Mesendoderm (in vitro differentiated cells): ENCODE measurements at regions not wholly inside any gene's neighbourhood (a gene's known extent, or its start where the extent isn't known, plus 50 kb on each side); places are given as distances from the start of the nearest gene placed in this dataset.

Experiments used
- DNase-seq: peaks from one replicate; pipeline ENCODE4 v3.0.0; 2013
- H2AK5ac ChIP-seq: 2 replicates; pipeline ENCODE4 v1.6.1; 2013; ENCODE audit warnings: low read length, inconsistent platforms
- H2BK120ac ChIP-seq: 2 replicates; pipeline ENCODE4 v1.6.1; 2013; ENCODE audit warnings: low read depth, mild to moderate bottlenecking, low read length, moderate library complexity, mixed read lengths
- H2BK15ac ChIP-seq: replicated peaks from 2 replicates; pipeline ENCODE4 v1.6.1; 2013; ENCODE audit warnings: low read depth, mild to moderate bottlenecking, moderate library complexity
- H2BK5ac ChIP-seq: 2 replicates; pipeline ENCODE4 v1.6.1; 2013; ENCODE audit warnings: low read length, inconsistent platforms
- H3K18ac ChIP-seq: 2 replicates; pipeline ENCODE4 v1.6.1; 2013; ENCODE audit warnings: mild to moderate bottlenecking, low read length, mixed read lengths
- H3K23ac ChIP-seq: one replicate; pipeline ENCODE4 v1.6.1; 2013; ENCODE audit warnings: low read length
- H3K27ac ChIP-seq: 2 replicates; pipeline ENCODE4 v1.5.1; 2013; ENCODE audit warnings: low read depth, mild to moderate bottlenecking, inconsistent platforms, low read length, moderate library complexity
- H3K27me3 ChIP-seq: 2 replicates; pipeline ENCODE4 v1.6.1; 2013; ENCODE audit warnings: low read length, control low read depth, mild to moderate bottlenecking, inconsistent platforms; ENCODE audit not compliant: insufficient read depth, poor library complexity
- H3K36me3 ChIP-seq: 2 replicates; pipeline ENCODE4 v1.6.1; 2013; ENCODE audit warnings: low read length, inconsistent platforms; ENCODE audit not compliant: control insufficient read depth, insufficient read depth
- H3K4ac ChIP-seq: one replicate; pipeline ENCODE4 v1.6.1; 2013; ENCODE audit warnings: low read depth, mild to moderate bottlenecking, low read length, moderate library complexity
- H3K4me1 ChIP-seq: 2 replicates; pipeline ENCODE4 v1.6.1; 2013; ENCODE audit warnings: low read depth, low read length, inconsistent platforms; ENCODE audit not compliant: control insufficient read depth
- H3K4me2 ChIP-seq: 2 replicates; pipeline ENCODE4 v1.6.1; 2013; ENCODE audit warnings: low read length
- H3K4me3 ChIP-seq: 2 replicates; pipeline ENCODE4 v1.5.1; 2013; ENCODE audit warnings: mild to moderate bottlenecking, low read length
- H3K56ac ChIP-seq: one replicate; pipeline ENCODE4 v1.6.1; 2013; ENCODE audit warnings: low read length
- H3K79me1 ChIP-seq: 2 replicates; pipeline ENCODE4 v1.6.1; 2013; ENCODE audit warnings: low read length, inconsistent platforms
- H3K79me2 ChIP-seq: 2 replicates; pipeline ENCODE4 v1.6.1; 2013; ENCODE audit warnings: mild to moderate bottlenecking, low read length; ENCODE audit not compliant: control insufficient read depth, insufficient read depth
- H3K9ac ChIP-seq: 2 replicates; pipeline ENCODE4 v1.6.1; 2013; ENCODE audit warnings: low read length, inconsistent platforms
- H4K5ac ChIP-seq: one replicate; pipeline ENCODE4 v1.6.1; 2013; ENCODE audit warnings: low read length
- H4K8ac ChIP-seq: one replicate; pipeline ENCODE4 v1.6.1; 2013; ENCODE audit warnings: low read depth, mild to moderate bottlenecking, control low read depth, low read length, moderate library complexity
- WGBS: extraction: QIAGEN DNeasy Blood & Tissue Kit; methylation state at CpG from one replicate; pipeline ENCODE4 v1.1.7; 2013; ENCODE audit warnings: low lambda C conversion rate, missing lambda C conversion rate; ENCODE audit not compliant: insufficient coverage; ENCODE audit errors: extremely low coverage; 5-methylcytosine and 5-hydroxymethylcytosine counted together

DNA sequence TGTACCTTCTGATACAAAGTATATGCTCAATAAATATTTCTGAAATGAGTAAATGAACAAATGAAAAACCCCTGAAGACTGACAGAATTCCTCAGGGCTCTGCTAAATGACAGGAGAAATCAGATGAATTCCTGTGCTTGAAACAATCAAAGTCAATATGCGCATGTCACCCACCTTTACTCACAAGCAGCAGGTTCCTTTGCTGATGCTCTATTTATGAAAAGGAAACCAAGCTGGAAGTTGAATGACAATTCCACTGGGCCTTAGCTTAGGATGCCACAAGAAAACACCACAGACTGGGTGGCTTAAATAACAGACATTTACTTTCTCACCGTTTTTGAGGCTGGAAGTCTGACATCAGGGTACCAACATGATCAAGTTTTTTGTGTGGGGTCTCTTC, 477.5 kb upstream of the TEX13C start:
- no peak overlapping the region for H2BK5ac ChIP-seq
- H2BK120ac ChIP-seq: no peak overlapping the region
- no peak overlapping the region for H4K8ac ChIP-seq
- no peak overlapping the region for H3K9ac ChIP-seq
- H3K27ac ChIP-seq: no peak overlapping the region
- no peak overlapping the region for H3K18ac ChIP-seq
- no peak overlapping the region for H2AK5ac ChIP-seq
- H3K36me3 ChIP-seq: no peaks in the 10 kb centered on the region
- no peaks in the 10 kb centered on the region for H3K79me1 ChIP-seq
- no peak overlapping the region for H3K4me2 ChIP-seq
- no peak for DNase-seq
- no peaks in the 10 kb centered on the region for H3K4me1 ChIP-seq
- no peaks in the 10 kb centered on the region for H3K79me2 ChIP-seq
- H3K4ac ChIP-seq: no peak overlapping the region
- H3K23ac ChIP-seq: no peak overlapping the region
- H3K27me3 ChIP-seq: no peaks in the 10 kb centered on the region
- no peak overlapping the region for H3K56ac ChIP-seq
- no peak overlapping the region for H2BK15ac ChIP-seq
- H3K4me3 ChIP-seq: no peak overlapping the region
- no peak overlapping the region for H4K5ac ChIP-seq
- no CpG with 5 or more reads among the region's 2 CpGs for WGBS

DNA sequence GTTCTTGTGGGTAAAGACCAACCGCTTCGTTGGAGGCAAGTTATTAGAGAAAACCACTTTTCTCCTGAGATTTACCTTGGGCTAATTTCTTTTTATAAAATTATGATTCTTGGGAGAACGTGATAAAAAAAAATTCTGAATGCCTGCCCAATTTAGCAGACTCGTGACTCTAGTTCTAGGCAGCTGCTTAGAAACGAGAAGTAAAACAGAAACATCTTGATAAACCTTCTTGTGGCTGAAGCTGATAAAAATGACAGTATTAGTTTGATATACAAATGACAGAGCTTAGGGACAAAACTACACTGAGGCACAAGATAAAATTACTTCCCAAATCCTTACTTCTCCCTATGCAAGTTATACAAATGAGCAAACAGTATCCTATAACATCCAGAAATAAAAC, 458.9 kb upstream of the TEX13C start:
- H3K27ac ChIP-seq: no peak overlapping the region
- H3K18ac ChIP-seq: no peak overlapping the region
- whole genome bisulfite sequencing: no CpG with 5 or more reads among the region's 5 CpGs
- no peak overlapping the region for H4K5ac ChIP-seq
- no peak overlapping the region for H2BK120ac ChIP-seq
- H2AK5ac ChIP-seq: no peak overlapping the region
- H2BK15ac ChIP-seq: no peak overlapping the region
- no peaks in the 10 kb centered on the region for H3K79me1 ChIP-seq
- no peak overlapping the region for H3K4me3 ChIP-seq
- no peak overlapping the region for H3K23ac ChIP-seq
- H3K79me2 ChIP-seq: no peaks in the 10 kb centered on the region
- no peak overlapping the region for H3K4ac ChIP-seq
- H3K9ac ChIP-seq: no peak overlapping the region
- no peaks in the 10 kb centered on the region for H3K27me3 ChIP-seq
- no peak for DNase-seq
- no peak overlapping the region for H3K56ac ChIP-seq
- H4K8ac ChIP-seq: no peak overlapping the region
- H3K4me2 ChIP-seq: no peak overlapping the region
- H3K36me3 ChIP-seq: no peaks in the 10 kb centered on the region
- H3K4me1 ChIP-seq: no peaks in the 10 kb centered on the region
- H2BK5ac ChIP-seq: no peak overlapping the region

DNA sequence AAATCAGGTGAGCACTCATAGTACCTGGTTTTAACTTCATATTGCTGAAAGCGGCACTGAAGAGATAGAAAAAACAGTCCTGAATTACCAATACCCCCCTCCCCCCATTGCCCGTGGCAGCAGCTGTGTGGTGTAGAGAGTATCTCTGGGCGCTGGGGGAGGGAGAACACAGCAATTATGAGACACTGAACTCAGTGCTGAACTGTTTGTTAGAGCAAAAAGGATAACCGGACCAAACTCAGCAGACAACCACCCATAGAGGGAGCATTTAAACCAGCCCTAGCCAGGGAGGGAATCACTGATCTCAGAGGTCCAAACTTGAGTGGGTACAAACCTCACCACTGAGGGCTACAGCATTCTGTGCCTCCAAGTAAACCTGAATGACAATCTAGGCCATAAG, 457.4 kb upstream of the TEX13C start:
- no peak overlapping the region for H3K27ac ChIP-seq
- H4K5ac ChIP-seq: no peak overlapping the region
- no peaks in the 10 kb centered on the region for H3K27me3 ChIP-seq
- H3K4me1 ChIP-seq: no peaks in the 10 kb centered on the region
- no peak overlapping the region for H2BK5ac ChIP-seq
- H3K79me2 ChIP-seq: no peaks in the 10 kb centered on the region
- H2BK15ac ChIP-seq: no peak overlapping the region
- DNase-seq: no peak
- H2BK120ac ChIP-seq: no peak overlapping the region
- H3K23ac ChIP-seq: no peak overlapping the region
- H3K18ac ChIP-seq: no peak overlapping the region
- H3K79me1 ChIP-seq: no peaks in the 10 kb centered on the region
- H2AK5ac ChIP-seq: no peak overlapping the region
- H3K4ac ChIP-seq: no peak overlapping the region
- H3K36me3 ChIP-seq: no peaks in the 10 kb centered on the region
- H3K9ac ChIP-seq: no peak overlapping the region
- H3K56ac ChIP-seq: no peak overlapping the region
- no peak overlapping the region for H4K8ac ChIP-seq
- H3K4me2 ChIP-seq: no peak overlapping the region
- no CpG with 5 or more reads among the region's 4 CpGs for WGBS
- H3K4me3 ChIP-seq: no peak overlapping the region

DNA sequence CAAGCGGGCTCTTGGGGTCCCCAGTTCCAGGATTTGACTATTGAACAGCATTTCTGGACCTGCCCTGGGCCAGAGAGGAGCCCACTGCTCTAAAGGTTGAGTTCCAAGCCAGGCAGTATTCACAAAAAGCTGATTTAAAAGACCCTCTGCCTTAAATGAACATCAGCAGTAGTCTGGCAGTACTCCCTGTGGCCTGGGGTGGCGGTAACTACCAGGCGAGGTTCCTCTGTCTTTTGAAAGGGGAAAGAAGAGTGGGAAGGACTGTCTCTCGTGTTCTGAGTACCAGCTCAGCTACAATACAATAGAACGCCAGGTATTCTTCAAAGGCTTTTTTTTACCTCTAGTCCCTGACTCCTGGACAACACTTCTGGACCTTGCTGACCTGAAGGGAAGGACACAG, 456.4 kb upstream of the TEX13C start:
- WGBS: no CpG with 5 or more reads among the region's 5 CpGs
- DNase-seq: peak; percentile 38

DNA sequence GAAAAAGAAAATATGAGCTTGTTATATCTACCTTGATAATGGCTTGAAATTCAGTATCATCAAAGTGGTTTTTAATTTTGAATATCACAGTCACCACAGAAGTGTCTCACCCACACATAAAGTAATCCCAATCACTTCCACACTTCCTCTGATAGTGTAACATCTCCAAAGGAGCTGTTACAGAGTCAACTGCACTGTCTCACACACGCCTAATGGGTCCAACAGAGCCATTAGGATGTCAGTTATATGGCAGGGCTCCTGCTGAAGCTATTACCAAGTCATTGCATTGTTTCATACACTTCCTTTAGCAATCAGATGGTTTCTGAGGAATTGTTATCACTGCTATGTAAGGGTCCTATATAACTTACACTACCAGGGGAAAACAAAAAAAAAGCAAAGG, 432.1 kb upstream of the TEX13C start:
- Histone ChIP-seq H2AK5ac (no peak overlapping the region), H3K4ac (no peak overlapping the region), H2BK5ac (no peak overlapping the region), H2BK120ac (no peak overlapping the region), H3K4me3 (no peak overlapping the region), H2BK15ac (no peak overlapping the region), H3K36me3 (no peaks in the 10 kb centered on the region), H3K18ac (no peak overlapping the region), H4K8ac (no peak overlapping the region), H3K27me3 (no peaks in the 10 kb centered on the region), H3K23ac (no peak overlapping the region), H3K4me1 (no peaks in the 10 kb centered on the region), H3K9ac (no peak overlapping the region), H3K56ac (no peak overlapping the region), H3K79me2 (no peaks in the 10 kb centered on the region), H3K4me2 (no peak overlapping the region), H4K5ac (no peak overlapping the region), H3K27ac (no peak overlapping the region), H3K79me1 (no peaks in the 10 kb centered on the region)
- no CpG with 5 or more reads among the region's 1 CpG for WGBS
- DNase-seq: no peak

More for the DNA sequence above, 456.4 kb upstream of the TEX13C start:
- Histone ChIP-seq H4K8ac (no peak overlapping the region), H3K27ac (no peak overlapping the region), H2BK5ac (no peak overlapping the region), H3K23ac (no peak overlapping the region), H3K18ac (no peak overlapping the region), H3K4me2 (no peak overlapping the region), H2AK5ac (no peak overlapping the region), H2BK15ac (no peak overlapping the region), H3K79me1 (no peaks in the 10 kb centered on the region), H3K4me3 (no peak overlapping the region), H3K4me1 (no peaks in the 10 kb centered on the region), H4K5ac (no peak overlapping the region), H2BK120ac (no peak overlapping the region), H3K56ac (no peak overlapping the region), H3K36me3 (no peaks in the 10 kb centered on the region), H3K4ac (no peak overlapping the region), H3K27me3 (no peaks in the 10 kb centered on the region), H3K79me2 (no peaks in the 10 kb centered on the region), H3K9ac (no peak overlapping the region)

DNA sequence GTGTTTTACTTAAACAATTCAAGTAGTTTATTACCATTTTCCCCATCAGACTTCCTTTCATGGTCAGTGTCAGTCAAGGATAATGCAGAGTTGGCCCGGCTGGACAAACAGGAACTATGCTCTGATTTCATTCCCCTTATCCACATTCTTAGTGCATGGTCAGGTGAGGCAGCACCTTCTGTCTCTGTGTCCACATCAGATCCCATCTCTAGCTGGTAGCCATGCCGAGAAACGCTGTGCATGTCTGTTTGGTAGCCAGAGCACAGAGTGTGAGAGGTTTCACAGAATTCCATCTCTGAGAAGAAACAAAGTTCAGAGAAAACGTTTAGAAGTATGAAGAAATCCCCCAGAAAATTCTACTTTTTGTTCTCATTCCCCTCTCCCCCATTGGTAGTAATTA, 423.7 kb upstream of the TEX13C start:
- Histone ChIP-seq H3K18ac (no peak overlapping the region), H2BK5ac (no peak overlapping the region), H3K4me1 (no peaks in the 10 kb centered on the region), H3K56ac (no peak overlapping the region), H3K27ac (no peak overlapping the region), H3K4me3 (no peak overlapping the region), H2BK15ac (no peak overlapping the region), H2BK120ac (no peak overlapping the region), H2AK5ac (no peak overlapping the region), H3K9ac (no peak overlapping the region), H4K8ac (no peak overlapping the region), H3K79me1 (no peaks in the 10 kb centered on the region), H3K4ac (no peak overlapping the region), H4K5ac (no peak overlapping the region), H3K27me3 (no peaks in the 10 kb centered on the region), H3K79me2 (no peaks in the 10 kb centered on the region), H3K4me2 (no peak overlapping the region), H3K23ac (no peak overlapping the region), H3K36me3 (no peaks in the 10 kb centered on the region)
- no CpG with 5 or more reads among the region's 4 CpGs for whole genome bisulfite sequencing
- DNase-seq: no peak
